Activated B cell treated with CpG ODN at 0.5 μM for 24 hours (primary cell): ENCODE measurements at regions not wholly inside any gene's neighbourhood (a gene's known extent, or its start where the extent isn't known, plus 50 kb on each side); places are given as distances from the start of the nearest gene placed in this dataset.

Source experiments
- ATAC-seq: fragments of 200-7000 bp; cut with Tn5 transposase; one replicate; pipeline ENCODE4 v1.10.0; 2021; ENCODE audit warnings: low read depth, mild to moderate bottlenecking, moderate library complexity
- CTCF ChIA-PET: fragments of 350-600 bp; sonication (Branson Sonifier 250); formaldehyde crosslinking; loops from one replicate; lab custom pipeline; 2021; ENCODE audit warnings: antibody characterized with exemption; lab: Charles Lee
- POLR2A ChIA-PET: fragments of 350-600 bp; sonication (Branson Sonifier 250); formaldehyde crosslinking; loops from one replicate; lab custom pipeline; 2021; ENCODE audit warnings: antibody characterized with exemption; lab: Charles Lee
- DNase-seq: peaks from one replicate; pipeline ENCODE4 v3.0.0; 2022
- H3K27ac Mint-ChIP-seq: one replicate; pipeline ENCODE4 v1.8.0; 2020; ENCODE audit warnings: mixed read lengths
- H3K27me3 Mint-ChIP-seq: one replicate; pipeline ENCODE4 v1.8.0; 2021; ENCODE audit warnings: mixed read lengths
- H3K36me3 Mint-ChIP-seq: one replicate; pipeline ENCODE4 v1.8.0; 2021; ENCODE audit warnings: low read depth, mixed read lengths
- H3K4me1 Mint-ChIP-seq: one replicate; pipeline ENCODE4 v1.8.0; 2021; ENCODE audit warnings: mixed read lengths
- H3K4me3 Mint-ChIP-seq: one replicate; pipeline ENCODE4 v1.8.0; 2020; ENCODE audit warnings: mild to moderate bottlenecking, mixed read lengths
- H3K9me3 Mint-ChIP-seq: one replicate; pipeline ENCODE4 v1.8.0; 2020; ENCODE audit warnings: mixed read lengths
- CTCF ChIP-seq: fragments of 200-600 bp; IDR thresholded peaks from one replicate; pipeline ENCODE4 v1.8.0; 2022; ENCODE audit warnings: antibody characterized with exemption, mild to moderate bottlenecking
- intact Hi-C: fragments of 100-400 bp; cut with micrococcal nuclease; formaldehyde crosslinking; loops from one replicate; pipeline ENCODE4 v1.15.1; 2024

- ChIA-PET POLR2A (no interaction called here), CTCF (no interaction called here)
- Mint-ChIP-seq H3K4me1 (no peaks in the 10 kb centered on the region), H3K9me3 (no peaks in the 10 kb centered on the region), H3K4me3 (no peak overlapping the region), H3K27ac (no peak overlapping the region), H3K27me3 (no peaks in the 10 kb centered on the region), H3K36me3 (no peaks in the 10 kb centered on the region)
- TF ChIP-seq CTCF = no peak
- intact Hi-C loops = no loop called here
- DNase-seq (no peak), ATAC-seq (no peak)
These were observed 144.0 kb upstream of the ZNF462 start for GRCh38 chr9:106718936-106719335.

- H3K27ac Mint-ChIP-seq = no peak overlapping the region
- no peak for DNase-seq
- no peak overlapping the region for H3K4me3 Mint-ChIP-seq
- H3K27me3 Mint-ChIP-seq = no peaks in the 10 kb centered on the region
- no peaks in the 10 kb centered on the region for H3K4me1 Mint-ChIP-seq
- ATAC-seq = no peak
- ChIA-PET POLR2A (no interaction called here), CTCF (no interaction called here)
- no peaks in the 10 kb centered on the region for H3K9me3 Mint-ChIP-seq
- no peak for TF ChIP-seq CTCF
- H3K36me3 Mint-ChIP-seq = no peaks in the 10 kb centered on the region
- intact Hi-C loops = no loop called here
These were observed 140.8 kb upstream of the ZNF462 start for GRCh38 chr9:106722051-106722753.

- H3K4me1 Mint-ChIP-seq = no peaks in the 10 kb centered on the region
- intact Hi-C loops = no loop called here
- no peak overlapping the region for H3K4me3 Mint-ChIP-seq
- H3K27ac Mint-ChIP-seq = no peak overlapping the region
- no peak for TF ChIP-seq CTCF
- POLR2A ChIA-PET = no interaction called here
- DNase-seq (no peak), ATAC-seq (no peak)
- no peaks in the 10 kb centered on the region for H3K27me3 Mint-ChIP-seq
- CTCF ChIA-PET = no interaction called here
- no peaks in the 10 kb centered on the region for H3K36me3 Mint-ChIP-seq
- no peaks in the 10 kb centered on the region for H3K9me3 Mint-ChIP-seq
These were observed 139.0 kb upstream of the ZNF462 start for GRCh38 chr9:106723926-106724325.

- ATAC-seq = no peak
- intact Hi-C loops = no loop called here
- no peak for DNase-seq
- no peaks in the 10 kb centered on the region for H3K36me3 Mint-ChIP-seq
- no peaks in the 10 kb centered on the region for H3K9me3 Mint-ChIP-seq
- H3K27ac Mint-ChIP-seq = no peak overlapping the region
- no peak for TF ChIP-seq CTCF
- CTCF ChIA-PET = no interaction called here
- POLR2A ChIA-PET = no interaction called here
- no peaks in the 10 kb centered on the region for H3K27me3 Mint-ChIP-seq
- no peak overlapping the region for H3K4me3 Mint-ChIP-seq
- H3K4me1 Mint-ChIP-seq = no peaks in the 10 kb centered on the region
These were observed 138.4 kb upstream of the ZNF462 start for GRCh38 chr9:106724566-106724965.

GRCh38 chr9:106726070-106726815 is 136.7 kb upstream of the ZNF462 start:
- Mint-ChIP-seq H3K9me3 (no peaks in the 10 kb centered on the region), H3K27ac (no peak overlapping the region), H3K27me3 (no peaks in the 10 kb centered on the region), H3K4me1 (no peaks in the 10 kb centered on the region), H3K36me3 (no peaks in the 10 kb centered on the region), H3K4me3 (no peak overlapping the region)
- ChIA-PET POLR2A (no interaction called here), CTCF (no interaction called here)
- no peak for DNase-seq
- ATAC-seq = no peak
- TF ChIP-seq CTCF = no peak
- intact Hi-C loops = no loop called here
